ENCODE measurements at regions not wholly inside any gene's neighbourhood (a gene's known extent, or its start where the extent isn't known, plus 50 kb on each side); places are given as distances from the start of the nearest gene placed in this dataset.

DNA sequence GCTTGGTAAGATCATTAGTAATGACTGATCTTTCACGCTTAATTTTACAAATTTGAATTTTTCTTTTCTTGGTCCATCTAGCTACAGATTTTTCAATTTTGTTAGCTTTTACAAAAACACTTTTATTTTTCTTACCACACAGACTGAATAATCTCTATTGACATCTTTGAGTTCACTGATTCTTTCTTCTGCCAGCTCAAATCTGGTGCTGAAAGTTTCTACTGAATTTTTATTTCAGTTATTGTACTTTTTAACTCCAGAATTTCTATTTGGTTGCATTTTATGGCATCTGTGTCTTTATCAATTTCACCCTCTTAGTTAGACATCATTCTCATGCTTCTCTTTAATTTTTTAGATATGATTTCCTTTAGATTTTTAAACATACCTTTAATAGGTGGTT, 584.7 kb downstream of the LMO4 start:
- no peak for DNase-seq (ENCODE audit: low read depth)

GRCh38 chr1:87914396-87914795, 585.7 kb downstream of the LMO4 start:
- no peak for TF ChIP-seq CTCF (conservative IDR thresholded peaks at IDR 0.05; ENCODE audit: low read depth, low read length)
- no peak for DNase-seq (ENCODE audit: low read depth)
- no peak overlapping the region for H3K4me3 ChIP-seq (ENCODE audit: low read depth, low read length)

More for the DNA sequence above, 584.7 kb downstream of the LMO4 start:
- TF ChIP-seq CTCF (conservative IDR thresholded peaks at IDR 0.05; ENCODE audit: low read depth, low read length): no peak
- H3K4me3 ChIP-seq (ENCODE audit: low read depth, low read length): no peak overlapping the region

- H3K4me3 ChIP-seq (ENCODE audit: low read depth, low read length): no peak overlapping the region
- no peak for TF ChIP-seq CTCF (conservative IDR thresholded peaks at IDR 0.05; ENCODE audit: low read depth, low read length)
- no peak for DNase-seq (ENCODE audit: low read depth)
Observed at GRCh38 chr1:87915771-87916170, 587.1 kb downstream of the LMO4 start.

GRCh38 chr1:87916965-87917364, 588.3 kb downstream of the LMO4 start:
- no peak for TF ChIP-seq CTCF (conservative IDR thresholded peaks at IDR 0.05; ENCODE audit: low read depth, low read length)
- no peak overlapping the region for H3K4me3 ChIP-seq (ENCODE audit: low read depth, low read length)
- peak; percentile 16 for DNase-seq (ENCODE audit: low read depth)

- H3K4me3 ChIP-seq (ENCODE audit: low read depth, low read length): no peak overlapping the region
- no peak for TF ChIP-seq CTCF (conservative IDR thresholded peaks at IDR 0.05; ENCODE audit: low read depth, low read length)
- no peak for DNase-seq (ENCODE audit: low read depth)
Observed at GRCh38 chr1:87918398-87918797, 589.7 kb downstream of the LMO4 start.

DNA sequence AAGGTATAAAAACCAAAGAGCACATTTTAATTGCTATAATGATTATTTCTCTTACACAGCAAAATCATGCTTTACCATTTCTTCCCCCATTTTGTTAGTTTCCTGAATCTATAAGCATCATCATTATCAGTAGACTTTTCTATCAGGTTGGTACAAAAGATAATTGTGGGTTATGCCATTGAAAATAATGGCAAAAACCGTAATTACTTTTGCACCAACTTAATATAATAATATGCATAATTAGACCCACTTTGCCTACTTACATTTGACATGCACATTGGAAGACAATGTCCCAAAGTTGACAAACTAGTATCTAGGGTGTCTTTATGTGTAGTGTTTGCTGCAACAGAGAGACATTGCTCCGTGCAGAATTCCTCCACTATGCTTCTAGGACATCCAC, 594.2 kb downstream of the LMO4 start:
- no peak for DNase-seq (ENCODE audit: low read depth)
- no peak for TF ChIP-seq CTCF (conservative IDR thresholded peaks at IDR 0.05; ENCODE audit: low read depth, low read length)
- H3K4me3 ChIP-seq (ENCODE audit: low read depth, low read length): no peak overlapping the region

DNA sequence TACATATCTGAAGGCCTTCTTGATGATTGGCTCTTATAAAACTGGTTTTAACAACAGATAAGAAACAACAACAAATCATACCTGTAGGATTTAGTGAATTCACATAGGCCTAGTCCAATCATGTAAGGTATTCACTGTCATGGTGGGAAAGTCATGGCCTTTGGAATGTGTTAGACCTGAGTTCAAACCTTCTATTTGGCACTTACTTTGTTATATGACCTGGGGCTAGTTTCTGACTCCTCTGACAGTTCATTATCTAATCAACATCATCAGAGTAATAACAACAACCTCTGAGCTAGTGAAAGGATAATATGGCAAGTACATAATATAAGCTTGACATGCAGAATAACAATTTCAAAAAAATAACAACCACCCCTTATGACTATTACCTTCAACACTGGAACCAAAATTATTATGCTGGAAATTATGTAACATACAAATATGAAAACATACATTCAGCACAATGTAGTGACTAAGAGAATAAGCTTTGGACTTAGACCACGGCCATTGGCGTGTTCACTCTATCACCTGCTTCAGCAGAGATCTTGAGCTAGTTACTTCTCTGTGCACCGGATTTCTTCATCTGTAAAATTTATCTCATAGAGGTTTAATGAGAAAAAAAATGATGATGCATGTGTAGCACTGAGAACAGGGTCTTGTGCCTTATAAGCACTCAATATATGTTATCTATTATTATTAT, 597.6 kb downstream of the LMO4 start:
- no peak for DNase-seq (ENCODE audit: low read depth)
- no peak for TF ChIP-seq CTCF (conservative IDR thresholded peaks at IDR 0.05; ENCODE audit: low read depth, low read length)
- H3K4me3 ChIP-seq (ENCODE audit: low read depth, low read length): no peak overlapping the region
